ENCODE measurements at regions not wholly inside any gene's neighbourhood (a gene's known extent, or its start where the extent isn't known, plus 50 kb on each side); places are given as distances from the start of the nearest gene placed in this dataset.
"Not testable (repeated sequence)": the region's sequence is repeated elsewhere in the genome, so short reads cannot be mapped to it uniquely, and the experiment has no call there.

DNA sequence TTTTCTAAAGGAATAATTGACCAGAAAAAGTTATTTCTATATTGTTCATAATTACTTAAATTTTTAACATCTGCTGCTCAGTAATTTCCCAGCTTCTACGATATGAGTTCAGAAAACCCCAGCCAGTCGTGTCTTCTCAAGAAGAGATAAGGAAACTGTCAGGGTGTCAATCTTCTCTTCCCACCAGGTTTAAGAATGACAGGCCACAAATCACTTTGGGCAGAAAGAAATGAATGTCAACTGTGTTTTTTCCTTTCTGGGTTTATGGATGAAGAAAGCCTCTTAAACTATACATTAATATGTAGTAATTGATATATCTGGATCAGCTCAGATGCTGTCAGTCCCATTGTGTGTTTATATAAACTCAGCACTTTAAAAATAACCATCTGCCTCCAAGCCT is 453.2 kb upstream of the NUDT12 start (continued):
- TF ChIP-seq, protein P1, sequence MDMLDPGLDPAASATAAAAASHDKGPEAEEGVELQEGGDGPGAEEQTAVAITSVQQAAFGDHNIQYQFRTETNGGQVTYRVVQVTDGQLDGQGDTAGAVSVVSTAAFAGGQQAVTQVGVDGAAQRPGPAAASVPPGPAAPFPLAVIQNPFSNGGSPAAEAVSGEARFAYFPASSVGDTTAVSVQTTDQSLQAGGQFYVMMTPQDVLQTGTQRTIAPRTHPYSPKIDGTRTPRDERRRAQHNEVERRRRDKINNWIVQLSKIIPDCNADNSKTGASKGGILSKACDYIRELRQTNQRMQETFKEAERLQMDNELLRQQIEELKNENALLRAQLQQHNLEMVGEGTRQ (IDR thresholded peaks at IDR 0.05; ENCODE audit: borderline replicate concordance, low read depth, low read length) = no peak
- TF ChIP-seq SIN3A (IDR thresholded peaks at IDR 0.05; ENCODE audit: borderline replicate concordance, low read depth, low read length) (no peak), EZH2phosphoT487 (IDR thresholded peaks at IDR 0.05; ENCODE audit: borderline replicate concordance, low read depth) (no peak), MXI1 (IDR thresholded peaks at IDR 0.05; ENCODE audit: low read depth, low read length) (no peak), GATA2 (CRISPR knock-in tag; IDR thresholded peaks at IDR 0.05) (no peak)

DNA sequence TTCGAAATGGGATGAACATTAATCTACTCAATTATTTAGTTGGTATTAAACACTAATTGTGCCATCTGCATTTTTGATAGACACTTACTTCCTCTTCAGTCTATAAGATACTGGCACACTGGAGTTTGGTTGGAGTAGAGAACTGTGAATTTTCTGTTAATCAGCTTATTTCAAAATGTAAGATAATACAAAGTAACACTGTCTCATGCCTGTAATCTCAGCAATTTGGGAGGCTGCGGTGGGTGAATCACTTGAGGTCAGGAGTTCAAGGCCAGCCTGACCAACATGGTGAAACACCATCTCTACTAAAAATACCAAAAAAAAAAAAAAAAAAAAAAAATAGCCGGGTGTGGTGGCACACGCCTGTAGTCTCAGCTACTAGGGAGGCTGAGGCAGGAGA is 440.2 kb upstream of the NUDT12 start:
- POLR2A ChIA-PET; H3K27me3 ChIP-seq (ENCODE audit: insufficient read depth); H3K9ac ChIP-seq; DNase-seq; H3K4me3 ChIP-seq (ENCODE audit: low read depth in 2 of 2, low read length in 1 of 2); H3K36me3 ChIP-seq (replicated peaks in 1 of 2; ENCODE audit: control insufficient read depth in 1 of 2, insufficient read depth in 2 of 2, low read length in 1 of 2); H3K9me2 ChIP-seq; H3K9me3 ChIP-seq; H3F3A ChIP-seq (replicated peaks; ENCODE audit: insufficient read depth); H3K4me2 ChIP-seq; H3K79me2 ChIP-seq (ENCODE audit: insufficient read depth); H3K4me1 ChIP-seq (ENCODE audit: control insufficient read depth in 1 of 2, insufficient read depth in 2 of 2, low read depth in 1 of 2, low read length in 1 of 2); H4K20me1 ChIP-seq (ENCODE audit: insufficient read depth); H3K27ac ChIP-seq (ENCODE audit: low read depth in 2 of 2, low read length in 1 of 2); H2AFZ ChIP-seq (ENCODE audit: low read depth): not testable (repeated sequence)
- CTCF ChIA-PET = interaction anchor here (1.7 kb wide), 1 partner anchor 20 kb away, joined by 4 read pairs; no protein-coding TSS in a partner anchor
- 88% methylated on average over 4 of the region's 4 CpGs for WGBS (ENCODE audit: low lambda C conversion rate)

DNA sequence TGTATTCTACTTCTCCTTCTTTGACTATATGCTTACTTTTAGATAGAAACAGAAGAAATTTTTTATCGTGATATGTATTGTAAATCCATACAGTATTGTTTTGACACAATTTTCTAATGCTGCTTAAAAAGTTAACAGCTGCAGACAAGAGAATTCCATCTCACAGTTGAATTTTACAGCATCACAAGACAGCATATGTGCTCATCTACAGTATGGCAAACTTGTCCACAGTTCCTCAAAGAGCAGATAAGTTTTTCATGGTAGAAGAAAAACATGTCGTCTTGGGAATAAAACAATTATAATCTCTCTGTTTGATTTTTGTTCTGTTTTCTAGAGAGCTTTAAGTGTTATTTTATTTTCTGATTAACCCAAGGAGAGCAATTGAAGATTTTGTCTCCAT is 438.5 kb upstream of the NUDT12 start:
- ChIA-PET POLR2A (no interaction called here), CTCF (no interaction called here)
- no peak overlapping the region for H2AFZ ChIP-seq (ENCODE audit: low read depth)
- DNase-seq = no peak
- H3K27ac ChIP-seq (ENCODE audit: low read depth in 2 of 2, low read length in 1 of 2) = no peak overlapping the region
- H3K4me3 ChIP-seq (ENCODE audit: low read depth in 2 of 2, low read length in 1 of 2) = no peak overlapping the region
- no peak for TF ChIP-seq MXI1 (IDR thresholded peaks at IDR 0.05; ENCODE audit: low read depth, low read length)
- no peak for TF ChIP-seq NFIC (IDR thresholded peaks at IDR 0.05; ENCODE audit: borderline replicate concordance)
- no peak for TF ChIP-seq MEF2A (IDR thresholded peaks at IDR 0.05; ENCODE audit: borderline replicate concordance, low read depth)
- no peak for TF ChIP-seq NRF1 (IDR thresholded peaks at IDR 0.05; ENCODE audit: low read depth, low read length)
- no peak for TF ChIP-seq RXRA (IDR thresholded peaks at IDR 0.05; ENCODE audit: borderline replicate concordance, low read depth)
- no peak for TF ChIP-seq RCOR1 (IDR thresholded peaks at IDR 0.05; ENCODE audit: low read length)
- TF ChIP-seq TAF1 (IDR thresholded peaks at IDR 0.05; ENCODE audit: borderline replicate concordance, low read depth, low read length) = no peak
- TF ChIP-seq, protein P2, sequence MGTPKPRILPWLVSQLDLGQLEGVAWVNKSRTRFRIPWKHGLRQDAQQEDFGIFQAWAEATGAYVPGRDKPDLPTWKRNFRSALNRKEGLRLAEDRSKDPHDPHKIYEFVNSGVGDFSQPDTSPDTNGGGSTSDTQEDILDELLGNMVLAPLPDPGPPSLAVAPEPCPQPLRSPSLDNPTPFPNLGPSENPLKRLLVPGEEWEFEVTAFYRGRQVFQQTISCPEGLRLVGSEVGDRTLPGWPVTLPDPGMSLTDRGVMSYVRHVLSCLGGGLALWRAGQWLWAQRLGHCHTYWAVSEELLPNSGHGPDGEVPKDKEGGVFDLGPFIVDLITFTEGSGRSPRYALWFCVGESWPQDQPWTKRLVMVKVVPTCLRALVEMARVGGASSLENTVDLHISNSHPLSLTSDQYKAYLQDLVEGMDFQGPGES (IDR thresholded peaks at IDR 0.05; ENCODE audit: low read depth, low read length) = no peak
- TF ChIP-seq EZH2phosphoT487 (IDR thresholded peaks at IDR 0.05; ENCODE audit: borderline replicate concordance, low read depth) = no peak
- TF ChIP-seq, protein P3, sequence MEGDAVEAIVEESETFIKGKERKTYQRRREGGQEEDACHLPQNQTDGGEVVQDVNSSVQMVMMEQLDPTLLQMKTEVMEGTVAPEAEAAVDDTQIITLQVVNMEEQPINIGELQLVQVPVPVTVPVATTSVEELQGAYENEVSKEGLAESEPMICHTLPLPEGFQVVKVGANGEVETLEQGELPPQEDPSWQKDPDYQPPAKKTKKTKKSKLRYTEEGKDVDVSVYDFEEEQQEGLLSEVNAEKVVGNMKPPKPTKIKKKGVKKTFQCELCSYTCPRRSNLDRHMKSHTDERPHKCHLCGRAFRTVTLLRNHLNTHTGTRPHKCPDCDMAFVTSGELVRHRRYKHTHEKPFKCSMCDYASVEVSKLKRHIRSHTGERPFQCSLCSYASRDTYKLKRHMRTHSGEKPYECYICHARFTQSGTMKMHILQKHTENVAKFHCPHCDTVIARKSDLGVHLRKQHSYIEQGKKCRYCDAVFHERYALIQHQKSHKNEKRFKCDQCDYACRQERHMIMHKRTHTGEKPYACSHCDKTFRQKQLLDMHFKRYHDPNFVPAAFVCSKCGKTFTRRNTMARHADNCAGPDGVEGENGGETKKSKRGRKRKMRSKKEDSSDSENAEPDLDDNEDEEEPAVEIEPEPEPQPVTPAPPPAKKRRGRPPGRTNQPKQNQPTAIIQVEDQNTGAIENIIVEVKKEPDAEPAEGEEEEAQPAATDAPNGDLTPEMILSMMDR (IDR thresholded peaks at IDR 0.05) = no peak
- TF ChIP-seq, protein P1 (IDR thresholded peaks at IDR 0.05; ENCODE audit: borderline replicate concordance, low read depth, low read length) = no peak
- TF ChIP-seq FOXM1 (IDR thresholded peaks at IDR 0.05; ENCODE audit: low read depth) = no peak
- no peak for TF ChIP-seq POLR2AphosphoS5 (IDR thresholded peaks at IDR 0.05; ENCODE audit: low read depth, low read length)
- no peak for TF ChIP-seq FOSL2 (IDR thresholded peaks at IDR 0.05; ENCODE audit: borderline replicate concordance, low read depth)
- no peaks in the 10 kb centered on the region for H4K20me1 ChIP-seq (ENCODE audit: insufficient read depth)
- no peaks in the 10 kb centered on the region for H3F3A ChIP-seq (replicated peaks; ENCODE audit: insufficient read depth)
- H3K9me2 ChIP-seq = no peaks in the 10 kb centered on the region
- no peaks in the 10 kb centered on the region for H3K27me3 ChIP-seq (ENCODE audit: insufficient read depth)
- no peaks in the 10 kb centered on the region for H3K9me3 ChIP-seq
- H3K79me2 ChIP-seq (ENCODE audit: insufficient read depth) = no peaks in the 10 kb centered on the region
- no peaks in the 10 kb centered on the region for H3K36me3 ChIP-seq (replicated peaks in 1 of 2; ENCODE audit: control insufficient read depth in 1 of 2, insufficient read depth in 2 of 2, low read length in 1 of 2)
- no peaks in the 10 kb centered on the region for H3K4me1 ChIP-seq (ENCODE audit: control insufficient read depth in 1 of 2, insufficient read depth in 2 of 2, low read depth in 1 of 2, low read length in 1 of 2)
- H3K9ac ChIP-seq = no peak overlapping the region
- 75% methylated on average over 2 of the region's 2 CpGs for WGBS (ENCODE audit: low lambda C conversion rate)
- H3K4me2 ChIP-seq = no peak overlapping the region
